NCI-H2081 (cell line): ENCODE measurements at regions not wholly inside any gene's neighbourhood (a gene's known extent, or its start where the extent isn't known, plus 50 kb on each side); places are given as distances from the start of the nearest gene placed in this dataset.

Experiments
- DNase-seq, 2 experiments: peaks; one replicate each; lab custom pipeline; 2025; lab: John Stamatoyannopoulos, UW

GRCh38 chr6:126419901-126420300, 80.0 kb downstream of the CENPW start:
- DNase-seq, result no peak

GRCh38 chr6:126422912-126423311, 83.0 kb downstream of the CENPW start:
- DNase-seq, result no peak

GRCh38 chr6:126427713-126428112, 87.8 kb downstream of the CENPW start:
- DNase-seq, result no peak

GRCh38 chr6:126429866-126430265, 90.0 kb downstream of the CENPW start:
- no peak for DNase-seq

DNA sequence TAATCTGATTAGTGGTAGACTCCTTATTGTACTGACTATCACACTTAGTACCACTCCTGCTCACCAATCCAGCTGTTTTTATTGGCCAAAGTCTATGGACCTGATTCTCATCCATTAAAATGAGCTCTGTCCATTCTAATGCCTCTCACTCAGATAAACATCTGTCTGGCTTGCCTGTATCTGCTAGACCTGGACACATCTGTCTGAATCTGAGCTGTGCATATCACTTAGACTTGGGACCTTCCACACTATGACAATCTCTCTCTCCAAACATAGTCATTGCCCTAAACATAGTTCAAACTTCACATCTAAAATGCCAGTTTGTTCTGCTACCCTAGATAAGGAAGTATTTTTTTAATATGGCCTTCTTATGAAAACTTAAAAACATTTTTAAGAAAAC, 92.6 kb downstream of the CENPW start:
- no peak for DNase-seq

DNA sequence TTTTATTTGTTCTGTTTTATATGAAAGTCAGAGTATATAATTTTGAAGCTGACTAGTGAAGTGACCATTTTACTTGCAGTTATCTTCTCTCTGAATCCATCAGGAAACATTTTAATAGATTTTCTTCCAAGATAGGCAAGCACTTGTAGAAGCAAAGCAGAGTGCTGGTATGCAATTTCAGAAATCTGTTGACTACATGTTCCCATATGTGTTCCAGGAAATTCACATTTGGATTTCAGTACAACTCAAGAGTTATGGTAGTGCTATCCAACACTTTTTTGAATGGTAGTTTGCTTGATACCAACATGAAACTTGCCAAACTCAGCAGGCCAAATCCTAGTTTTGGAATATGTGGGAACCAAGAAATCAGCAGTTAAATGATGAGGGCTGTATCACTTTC, 94.0 kb downstream of the CENPW start:
- DNase-seq, result no peak

- DNase-seq, result no peak
Observed at GRCh38 chr6:126437205-126437604, 97.3 kb downstream of the CENPW start.

- no peak for DNase-seq
Observed at GRCh38 chr6:126439040-126439439, 99.1 kb downstream of the CENPW start.

GRCh38 chr6:126440923-126441322, 101.0 kb downstream of the CENPW start:
- DNase-seq, result no peak

DNA sequence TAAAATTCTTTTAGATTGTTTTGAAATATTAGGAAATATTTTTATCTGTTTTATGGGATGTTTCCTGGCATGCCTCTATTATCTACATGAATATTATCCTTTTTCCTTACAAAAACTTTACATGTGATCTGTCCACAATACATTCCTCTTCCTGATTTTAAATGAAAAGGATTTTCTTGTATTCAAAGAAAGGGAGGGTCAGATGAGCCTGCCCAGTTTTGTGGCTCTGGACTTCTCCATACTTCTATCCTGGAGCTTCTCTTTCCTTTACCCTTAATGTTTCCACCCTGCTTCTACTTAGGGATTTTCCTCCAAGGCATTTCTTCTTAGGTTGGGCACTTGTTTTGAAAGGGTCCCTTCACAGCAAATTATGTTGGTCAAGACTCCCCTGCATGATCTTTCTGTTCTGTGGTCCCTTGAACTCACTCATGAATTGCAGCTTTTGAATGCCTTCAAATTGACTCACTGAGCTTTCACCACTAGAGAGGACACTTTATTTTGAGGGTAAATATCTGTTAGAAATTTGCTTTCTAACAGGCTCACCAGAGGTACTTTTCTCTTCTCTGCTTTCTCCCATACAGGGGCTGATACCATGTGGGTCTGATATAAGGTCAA, 104.9 kb downstream of the CENPW start:
- no peak for DNase-seq

DNA sequence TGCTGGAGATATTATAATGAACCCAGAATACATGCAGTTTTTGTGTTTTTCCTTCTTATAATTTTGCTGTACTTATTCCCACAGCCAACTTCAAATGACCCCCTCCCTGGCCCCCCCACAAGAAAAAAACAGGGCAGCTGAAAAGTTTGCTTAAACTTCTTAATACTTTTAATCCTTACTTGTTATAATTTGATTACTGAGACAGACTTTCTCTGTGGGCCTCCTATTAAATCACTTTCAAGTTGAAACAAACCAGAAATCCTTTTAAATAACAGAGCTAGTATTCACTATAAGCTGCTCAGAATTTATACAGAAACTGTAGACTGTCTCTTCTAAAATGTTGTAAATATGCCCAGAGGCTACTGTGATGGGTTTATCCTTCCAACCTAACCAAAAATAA, 106.3 kb downstream of the CENPW start:
- DNase-seq, result no peak

GRCh38 chr6:126447367-126447766, 107.5 kb downstream of the CENPW start:
- DNase-seq, result no peak

- DNase-seq, result no peak
Observed at GRCh38 chr6:126461045-126461444, 121.1 kb downstream of the CENPW start.

DNA sequence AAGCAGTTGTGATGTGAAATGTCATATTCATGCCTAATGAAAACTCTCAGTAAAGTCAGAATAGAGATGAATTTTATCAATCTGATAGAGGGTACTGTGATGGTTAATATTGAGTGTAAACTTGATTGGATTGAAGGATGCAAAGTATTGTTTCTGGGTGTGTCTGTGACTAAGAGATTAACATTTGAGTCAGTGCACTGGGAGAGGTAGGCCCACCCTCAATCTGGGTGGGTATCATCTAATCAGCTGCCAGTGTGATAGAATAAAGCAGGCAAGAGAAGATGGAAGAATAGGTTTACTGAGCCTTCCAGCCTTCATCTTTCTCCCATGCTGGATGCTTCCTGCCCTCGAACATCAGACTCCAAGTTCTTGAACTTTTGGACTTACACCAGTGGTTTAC, 124.3 kb downstream of the CENPW start:
- no peak for DNase-seq

DNA sequence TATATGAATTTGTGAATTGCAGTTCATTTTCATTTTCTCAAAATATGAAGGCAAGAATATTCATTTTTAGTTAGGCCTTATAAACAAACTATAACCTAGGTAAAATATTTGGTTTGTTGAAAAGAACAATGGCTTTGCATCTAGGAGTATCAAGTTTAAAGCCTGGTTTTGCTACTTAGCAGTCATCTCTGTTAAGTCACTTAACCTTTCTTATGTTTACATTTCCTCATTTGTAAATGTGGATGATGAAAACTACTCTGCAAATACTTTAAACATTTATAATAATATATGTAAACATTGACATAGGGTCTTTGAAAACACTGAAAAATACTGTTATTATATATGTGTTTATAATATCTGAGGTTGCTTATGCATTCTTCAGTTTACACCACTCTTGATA, 135.5 kb downstream of the CENPW start:
- DNase-seq, result no peak

- DNase-seq, result no peak
Observed at GRCh38 chr6:126477678-126478077, 137.8 kb downstream of the CENPW start.

DNA sequence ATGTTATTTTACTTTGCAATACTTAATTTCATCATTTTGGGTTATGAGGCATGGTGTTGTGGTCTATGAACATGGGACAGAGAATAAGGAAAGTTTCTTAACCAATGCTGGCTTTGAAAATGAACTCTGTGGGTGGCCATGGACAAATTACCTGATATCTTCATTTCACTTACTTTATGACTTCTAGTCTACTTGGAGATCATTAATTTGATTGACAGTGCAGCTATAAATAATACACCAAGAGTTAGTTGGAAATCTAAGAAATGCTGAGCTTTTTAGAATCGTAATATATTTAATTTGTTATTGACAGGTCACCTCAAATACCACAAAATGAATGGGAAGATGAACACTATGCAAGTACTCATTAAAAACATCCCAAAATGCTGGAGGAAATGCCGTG, 140.4 kb downstream of the CENPW start:
- no peak for DNase-seq

DNA sequence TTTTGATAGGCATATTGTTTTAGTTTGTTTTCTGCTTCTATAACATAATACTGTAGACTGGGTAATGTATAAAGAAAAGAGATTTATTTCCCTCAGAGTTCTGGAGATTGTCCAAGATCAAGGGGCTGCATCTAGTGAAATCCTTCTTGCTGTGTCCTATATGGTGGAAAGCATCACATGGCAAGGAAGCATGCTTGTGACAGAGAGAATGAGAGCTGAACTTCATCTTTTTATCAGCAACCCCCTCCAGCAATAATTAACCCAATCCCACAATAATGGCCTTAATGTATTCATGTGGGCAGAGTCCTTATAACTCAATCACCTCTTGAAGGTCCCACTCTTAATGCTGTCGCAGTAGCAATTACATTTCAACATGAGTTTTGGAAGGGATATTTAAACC, 141.4 kb downstream of the CENPW start:
- DNase-seq, result no peak

DNA sequence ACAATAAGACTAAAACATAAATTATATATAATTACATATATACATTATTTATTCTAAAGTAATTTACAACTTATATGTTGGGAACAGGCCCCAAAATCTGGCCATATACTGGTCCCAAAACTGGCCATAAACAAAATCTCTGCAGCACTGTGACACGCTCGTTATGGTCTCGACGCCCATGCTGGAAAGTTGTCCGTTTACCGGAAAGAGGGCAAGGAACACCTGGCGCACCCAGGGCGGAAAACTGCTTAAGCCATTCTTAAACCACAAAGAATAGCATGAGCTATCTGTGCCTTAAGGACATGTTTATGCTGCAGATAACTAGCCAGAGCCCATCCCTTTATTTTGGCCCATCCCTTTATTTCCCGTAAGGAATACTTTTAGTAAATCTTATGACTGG, 164.9 kb downstream of the CENPW start:
- no peak for DNase-seq

GRCh38 chr6:126513198-126513597, 173.3 kb downstream of the CENPW start:
- DNase-seq, result no peak

DNA sequence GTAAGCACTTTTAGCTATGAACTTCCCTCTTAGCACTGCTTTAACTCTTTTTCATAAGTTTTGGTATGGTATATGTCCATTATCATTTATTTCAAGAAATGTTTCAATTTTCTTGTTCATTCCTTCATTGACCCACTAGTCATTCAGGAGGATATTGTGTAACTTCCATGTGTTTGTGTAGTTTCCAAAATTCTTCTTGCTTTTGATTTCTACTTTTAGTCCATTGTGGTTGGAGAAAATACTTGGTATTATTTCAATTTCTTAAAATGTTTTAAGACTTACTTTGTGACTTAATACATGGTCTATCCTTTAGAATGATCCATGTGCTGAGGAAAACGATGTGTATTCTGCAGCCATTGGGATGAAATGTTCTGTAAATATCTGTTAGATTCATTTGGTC, 176.5 kb downstream of the CENPW start:
- DNase-seq, result no peak

DNA sequence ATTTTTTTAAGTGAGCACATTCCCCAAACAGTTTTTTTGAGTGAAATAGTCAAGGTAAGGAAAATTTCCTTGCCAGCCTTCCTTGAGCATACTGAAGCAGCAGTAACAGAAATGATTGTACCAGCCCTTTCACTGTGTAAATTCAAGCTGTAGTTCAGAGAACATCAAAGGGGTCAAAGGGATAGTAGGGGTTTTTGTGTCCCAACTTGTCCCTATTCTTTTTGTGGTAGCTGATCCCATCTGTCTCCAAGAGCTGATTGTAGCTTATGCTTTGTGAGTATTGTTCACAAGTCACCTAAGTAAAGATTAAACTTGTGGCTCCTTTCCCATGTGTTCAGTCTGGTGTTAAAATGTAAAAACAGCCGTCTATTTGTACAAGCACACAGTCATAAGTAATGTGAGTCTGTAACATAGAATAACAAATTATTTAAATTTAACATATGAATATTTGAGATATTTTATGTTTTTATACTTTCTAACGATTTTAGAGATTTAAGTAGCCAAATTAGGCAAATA, 185.0 kb downstream of the CENPW start:
- no peak for DNase-seq

- DNase-seq, result no peak
Observed at GRCh38 chr6:126526547-126526946, 186.6 kb downstream of the CENPW start.

- DNase-seq, result no peak
Observed at GRCh38 chr6:126526996-126527606, 187.2 kb downstream of the CENPW start.
